Gastroesophageal sphincter (tissue), 4 donors: ENCODE measurements at regions not wholly inside any gene's neighbourhood (a gene's known extent, or its start where the extent isn't known, plus 50 kb on each side); places are given as distances from the start of the nearest gene placed in this dataset.

Source experiments
- ATAC-seq: fragments of 150-250 bp; one replicate; pipeline ENCODE4 v1.9.1; 2016; ENCODE audit warnings: mild to moderate bottlenecking, moderate library complexity
- H3K27ac ChIP-seq, 4 donors: fragments of 200-600 bp; sonication (generic) in 3 of 4; 1 replicate in 3 of 4; 2 replicates in 1 of 4; pipeline ENCODE4 v1.5.1; 2016 to 2019
- H3K27me3 ChIP-seq: fragments of 200-600 bp; sonication (generic); one replicate; pipeline ENCODE4 v1.5.1; 2019
- H3K36me3 ChIP-seq, 2 donors: fragments of 200-600 bp; sonication (generic); one replicate each; pipeline ENCODE4 v1.5.1; 2019; ENCODE audit warnings: control low read depth in 1 of 2
- H3K4me1 ChIP-seq, 3 donors: fragments of 200-600 bp; sonication (generic); 1 replicate in 2 of 3; 2 replicates in 1 of 3; pipeline ENCODE4 v1.5.1; 2016 to 2019; ENCODE audit warnings: control low read depth in 2 of 3
- H3K4me3 ChIP-seq, 2 donors: fragments of 200-600 bp; sonication (generic); one replicate each; pipeline ENCODE4 v1.5.1; 2019; ENCODE audit warnings: mild to moderate bottlenecking in 1 of 2, moderate library complexity in 1 of 2
- H3K9me3 ChIP-seq, 3 donors: fragments of 200-600 bp; sonication (generic); one replicate each; pipeline ENCODE4 v1.5.1; 2017 to 2019; ENCODE audit warnings: control low read depth in 2 of 3
- EP300 ChIP-seq: sonication (generic); formaldehyde crosslinking; IDR thresholded peaks from one replicate; pipeline ENCODE4 v1.6.1; 2017; ENCODE audit warnings: antibody characterized with exemption, mild to moderate bottlenecking
- POLR2A ChIP-seq, 2 donors: fragments of 450-650 bp; IDR thresholded peaks; one replicate each; pipeline ENCODE4 v1.6.1; 2017; ENCODE audit warnings: antibody characterized with exemption in 2 of 2, mild to moderate bottlenecking in 2 of 2, moderate library complexity in 1 of 2
- POLR2AphosphoS5 ChIP-seq: sonication (generic); formaldehyde crosslinking; IDR thresholded peaks from one replicate; pipeline ENCODE4 v1.6.1; 2017; ENCODE audit warnings: antibody characterized with exemption
- WGBS, 2 donors: methylation state at CpG; one replicate each; pipeline ENCODE4 v1.1.5; 2018; ENCODE audit warnings: low coverage in 1 of 2; 5-methylcytosine and 5-hydroxymethylcytosine counted together
- TF ChIP-seq, protein P1 (sequence below), 4 experiments: fragments of 200-600 bp in 2 of 4; fragments of 450-650 bp in 2 of 4; sonication (generic) in 1 of 4; IDR thresholded peaks; one replicate each; pipeline ENCODE4 v1.5.1; 2017 to 2019; ENCODE audit warnings: antibody characterized with exemption in 4 of 4, mild to moderate bottlenecking in 2 of 4, moderate library complexity in 2 of 4

DNA sequence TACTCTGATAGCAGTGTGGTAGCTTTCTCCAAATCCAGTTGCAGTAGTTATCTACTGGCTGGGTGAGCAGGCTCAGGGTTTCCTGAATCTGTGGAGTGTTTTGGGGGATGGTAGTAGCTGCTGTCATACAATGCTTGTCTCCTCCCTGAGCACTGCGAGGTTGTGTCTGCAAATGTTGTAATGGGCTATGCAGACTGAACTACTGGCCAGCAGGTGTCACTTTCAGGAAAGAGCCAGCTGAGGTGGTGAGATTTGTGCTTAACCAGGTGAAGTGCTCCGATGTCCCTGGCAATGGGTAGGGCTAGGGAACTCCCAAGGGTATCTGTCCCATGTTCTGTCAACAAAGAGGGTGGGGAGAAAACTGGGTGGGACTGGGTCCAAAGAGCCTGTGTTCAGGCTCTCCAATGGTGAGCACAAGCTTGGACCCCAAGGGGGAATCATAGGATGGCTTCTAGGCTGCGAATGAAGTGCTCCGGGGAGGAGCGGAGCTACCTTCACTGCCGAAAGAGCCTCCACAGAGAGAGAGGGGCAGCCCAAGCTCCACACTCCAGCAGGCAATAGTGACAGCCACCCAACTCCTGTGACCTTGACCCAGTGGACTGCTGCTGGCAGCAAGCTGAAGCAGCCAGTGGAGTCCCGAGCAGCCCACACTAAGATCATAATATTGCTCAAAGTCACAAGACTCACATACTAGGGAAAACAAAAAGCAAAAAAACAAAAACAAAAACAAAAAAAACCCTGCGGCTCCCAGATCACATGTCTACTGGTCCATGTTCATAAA is 1324.0 kb upstream of the USP15 start:
- no peaks in the 10 kb centered on the region for H3K4me1 ChIP-seq
- H3K27ac ChIP-seq: no peak overlapping the region
- peaks cover 0 to 36% (median 0%) of the 10 kb centered on the region in 3 donors for H3K9me3 ChIP-seq
- no peaks in the 10 kb centered on the region for H3K36me3 ChIP-seq
- no peaks in the 10 kb centered on the region for H3K27me3 ChIP-seq
- ATAC-seq: no peak
- 80 to 94% methylated on average over 4 to 6 of the region's 8 CpGs for WGBS, 2 donors
- H3K4me3 ChIP-seq: no peak overlapping the region
- TF ChIP-seq, protein P1, sequence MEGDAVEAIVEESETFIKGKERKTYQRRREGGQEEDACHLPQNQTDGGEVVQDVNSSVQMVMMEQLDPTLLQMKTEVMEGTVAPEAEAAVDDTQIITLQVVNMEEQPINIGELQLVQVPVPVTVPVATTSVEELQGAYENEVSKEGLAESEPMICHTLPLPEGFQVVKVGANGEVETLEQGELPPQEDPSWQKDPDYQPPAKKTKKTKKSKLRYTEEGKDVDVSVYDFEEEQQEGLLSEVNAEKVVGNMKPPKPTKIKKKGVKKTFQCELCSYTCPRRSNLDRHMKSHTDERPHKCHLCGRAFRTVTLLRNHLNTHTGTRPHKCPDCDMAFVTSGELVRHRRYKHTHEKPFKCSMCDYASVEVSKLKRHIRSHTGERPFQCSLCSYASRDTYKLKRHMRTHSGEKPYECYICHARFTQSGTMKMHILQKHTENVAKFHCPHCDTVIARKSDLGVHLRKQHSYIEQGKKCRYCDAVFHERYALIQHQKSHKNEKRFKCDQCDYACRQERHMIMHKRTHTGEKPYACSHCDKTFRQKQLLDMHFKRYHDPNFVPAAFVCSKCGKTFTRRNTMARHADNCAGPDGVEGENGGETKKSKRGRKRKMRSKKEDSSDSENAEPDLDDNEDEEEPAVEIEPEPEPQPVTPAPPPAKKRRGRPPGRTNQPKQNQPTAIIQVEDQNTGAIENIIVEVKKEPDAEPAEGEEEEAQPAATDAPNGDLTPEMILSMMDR (IDR thresholded peaks at IDR 0.05): no peak
- TF ChIP-seq EP300 (no peak), POLR2A (IDR thresholded peaks at IDR 0.05) (no peak), POLR2AphosphoS5 (no peak)

DNA sequence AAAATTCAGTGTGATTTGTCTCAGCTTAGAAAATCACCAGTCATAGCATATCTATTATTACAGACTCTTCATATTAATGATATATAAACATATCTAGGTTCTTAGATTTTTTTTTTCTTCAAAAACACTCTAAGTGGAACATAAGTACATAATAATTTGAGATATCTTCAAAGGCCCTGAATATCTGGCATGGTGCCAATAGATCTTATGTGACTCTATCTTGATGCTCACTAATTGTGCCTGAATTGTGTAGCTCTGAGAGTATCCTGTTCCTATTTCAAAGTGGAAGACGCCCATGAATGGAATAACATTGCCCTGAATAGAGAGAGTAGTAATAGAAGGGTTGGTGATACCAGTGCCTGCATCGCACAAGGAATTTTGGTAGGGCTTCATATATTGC is 1312.7 kb upstream of the USP15 start:
- WGBS, 2 donors: 91 to 95% methylated on average over 2 of the region's 2 CpGs
- TF ChIP-seq EP300: no peak
- no peak for TF ChIP-seq POLR2AphosphoS5
- TF ChIP-seq, protein P1 (IDR thresholded peaks at IDR 0.05): no peak
- no peak for TF ChIP-seq POLR2A (IDR thresholded peaks at IDR 0.05)
- H3K4me3 ChIP-seq: no peak overlapping the region

DNA sequence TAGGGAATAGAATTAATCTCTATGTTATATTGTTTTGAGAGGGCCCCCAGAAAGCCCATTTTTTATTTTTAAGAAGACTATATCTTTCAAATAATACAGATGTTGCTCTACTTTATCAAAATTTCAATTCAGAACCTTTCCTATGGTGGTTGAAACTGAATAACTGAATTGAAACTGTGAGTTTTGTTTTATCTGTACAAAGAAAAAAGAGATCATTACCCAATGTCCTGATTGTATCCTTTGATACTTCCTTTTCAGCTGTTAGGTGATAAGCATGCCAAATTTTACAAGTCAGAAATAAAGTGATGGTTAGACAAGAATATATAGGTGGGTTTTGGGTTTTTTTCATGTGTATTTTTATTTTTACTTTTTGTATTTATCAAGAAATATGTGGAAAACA is 1293.1 kb upstream of the USP15 start:
- no peak for TF ChIP-seq POLR2AphosphoS5
- TF ChIP-seq, protein P1 (IDR thresholded peaks at IDR 0.05): no peak
- no peak for TF ChIP-seq POLR2A (IDR thresholded peaks at IDR 0.05)
- TF ChIP-seq EP300: no peak
- no peak overlapping the region for H3K4me3 ChIP-seq
- H3K27ac ChIP-seq: no peak overlapping the region
- no peaks in the 10 kb centered on the region for H3K9me3 ChIP-seq
- H3K27me3 ChIP-seq: no peaks in the 10 kb centered on the region
- ATAC-seq: no peak
- no peaks in the 10 kb centered on the region for H3K4me1 ChIP-seq
- no peaks in the 10 kb centered on the region for H3K36me3 ChIP-seq

More for the DNA sequence above, 1312.7 kb upstream of the USP15 start:
- no peak for ATAC-seq
- H3K4me1 ChIP-seq: no peaks in the 10 kb centered on the region
- no peak overlapping the region for H3K27ac ChIP-seq
- H3K27me3 ChIP-seq: no peaks in the 10 kb centered on the region
- no peaks in the 10 kb centered on the region for H3K9me3 ChIP-seq
- no peaks in the 10 kb centered on the region for H3K36me3 ChIP-seq

DNA sequence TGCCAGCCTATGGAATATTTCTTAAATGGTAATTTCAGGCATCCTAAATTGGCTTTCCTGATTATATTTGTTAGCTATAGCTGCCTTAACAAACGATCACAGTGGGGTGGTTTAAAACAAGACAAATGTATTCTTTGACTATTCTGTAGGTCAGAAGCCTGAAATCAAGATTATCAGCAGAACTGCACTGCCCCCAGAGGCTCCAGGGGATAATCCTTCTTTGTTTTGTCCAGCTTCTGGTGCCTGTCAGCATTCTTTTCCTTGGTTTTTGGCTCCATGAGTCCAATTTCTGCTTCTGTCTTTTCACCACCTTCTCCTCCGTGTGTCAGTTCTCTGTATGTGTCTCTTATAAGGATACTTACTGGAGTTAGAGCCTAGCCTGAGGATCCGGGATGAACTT is 1282.2 kb upstream of the USP15 start:
- Histone ChIP-seq H3K36me3 (no peaks in the 10 kb centered on the region), H3K27me3 (no peaks in the 10 kb centered on the region), H3K27ac (no peak overlapping the region), H3K9me3 (no peaks in the 10 kb centered on the region), H3K4me3 (no peak overlapping the region), H3K4me1 (no peaks in the 10 kb centered on the region)
- WGBS, 2 donors: 56 to 58% methylated on average over 3 of the region's 3 CpGs
- no peak for ATAC-seq
- TF ChIP-seq POLR2AphosphoS5 (no peak), EP300 (no peak), POLR2A (IDR thresholded peaks at IDR 0.05) (no peak)
- TF ChIP-seq, protein P1 (IDR thresholded peaks at IDR 0.05): no peak

DNA sequence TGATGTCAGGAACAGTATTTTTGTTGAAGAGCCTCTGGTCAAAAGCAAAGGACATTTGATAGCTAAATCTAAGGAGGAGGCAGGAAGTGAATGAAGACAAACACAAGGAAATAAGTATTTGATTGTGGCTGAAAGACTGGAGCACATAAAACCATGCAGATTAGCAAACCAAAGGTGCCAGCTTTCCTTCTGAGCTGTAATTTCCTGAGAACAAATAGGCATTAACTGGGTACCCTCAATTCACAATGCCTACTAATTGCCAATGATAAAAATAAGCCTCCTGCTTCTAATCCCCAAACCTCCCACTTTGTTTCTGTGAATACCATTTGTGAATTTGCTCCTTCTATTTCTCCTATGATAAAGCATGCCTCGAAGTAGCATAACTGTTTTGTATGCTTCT is 1279.6 kb upstream of the USP15 start:
- Histone ChIP-seq H3K4me1 (no peaks in the 10 kb centered on the region), H3K36me3 (no peaks in the 10 kb centered on the region), H3K4me3 (no peak overlapping the region), H3K9me3 (no peaks in the 10 kb centered on the region), H3K27ac (no peak overlapping the region), H3K27me3 (no peaks in the 10 kb centered on the region)
- WGBS, 2 donors: 54 to 56% methylated on average over 1 of the region's 1 CpG
- ATAC-seq: no peak
- TF ChIP-seq POLR2AphosphoS5 (no peak), EP300 (no peak), POLR2A (IDR thresholded peaks at IDR 0.05) (no peak)
- TF ChIP-seq, protein P1 (IDR thresholded peaks at IDR 0.05): no peak
